Activated effector memory CD4-positive, alpha-beta T cell treated with anti-CD3 and anti-CD28 coated beads, Interleukin-2, amount 50 U/mL, for 16 hours (primary cell): ENCODE measurements at regions not wholly inside any gene's neighbourhood (a gene's known extent, or its start where the extent isn't known, plus 50 kb on each side); places are given as distances from the start of the nearest gene placed in this dataset.
"Not testable (repeated sequence)": the region's sequence is repeated elsewhere in the genome, so short reads cannot be mapped to it uniquely, and the experiment has no call there.

Source experiments
- DNase-seq: peaks from one replicate; pipeline ENCODE4 v3.0.0-alpha.2; 2020

- peak; percentile 52 for DNase-seq
Measured at GRCh38 chr2:87319705-87320104, 298.1 kb upstream of the PLGLB1 start.

GRCh38 chr2:87321201-87321600 lies 299.6 kb upstream of the PLGLB1 start:
- not testable (repeated sequence) for DNase-seq

GRCh38 chr2:87324335-87325041 lies 302.8 kb upstream of the PLGLB1 start:
- DNase-seq = not testable (repeated sequence)

GRCh38 chr2:87325042-87325910 lies 303.6 kb upstream of the PLGLB1 start:
- not testable (repeated sequence) for DNase-seq

GRCh38 chr2:87325911-87326294 lies 304.3 kb upstream of the PLGLB1 start:
- DNase-seq = not testable (repeated sequence)

- not testable (repeated sequence) for DNase-seq
Measured at GRCh38 chr2:87326754-87327153, 305.1 kb upstream of the PLGLB1 start.

- DNase-seq = not testable (repeated sequence)
Measured at GRCh38 chr2:87327648-87328371, 306.2 kb upstream of the PLGLB1 start.

- DNase-seq = not testable (repeated sequence)
Measured at GRCh38 chr2:87329529-87329928, 307.9 kb upstream of the PLGLB1 start.

- not testable (repeated sequence) for DNase-seq
Measured at GRCh38 chr2:87330486-87330885, 308.8 kb upstream of the PLGLB1 start.

GRCh38 chr2:87331940-87332583 lies 310.4 kb upstream of the PLGLB1 start:
- not testable (repeated sequence) for DNase-seq

GRCh38 chr2:87334888-87335287 lies 313.2 kb upstream of the PLGLB1 start:
- DNase-seq = not testable (repeated sequence)

- DNase-seq = not testable (repeated sequence)
Measured at GRCh38 chr2:87338998-87339397, 317.4 kb upstream of the PLGLB1 start.

- peak; percentile 86 for DNase-seq
Measured at GRCh38 chr2:87341601-87342014, 320.0 kb upstream of the PLGLB1 start.

GRCh38 chr2:87342175-87342574 lies 320.5 kb upstream of the PLGLB1 start:
- DNase-seq = not testable (repeated sequence)

GRCh38 chr2:87343347-87343746 lies 321.7 kb upstream of the PLGLB1 start:
- DNase-seq = not testable (repeated sequence)

GRCh38 chr2:87345283-87345682 lies 323.6 kb upstream of the PLGLB1 start:
- DNase-seq = not testable (repeated sequence)

- not testable (repeated sequence) for DNase-seq
Measured at GRCh38 chr2:87348556-87348955, 326.9 kb upstream of the PLGLB1 start.

GRCh38 chr2:87349006-87349405 lies 327.4 kb upstream of the PLGLB1 start:
- not testable (repeated sequence) for DNase-seq

GRCh38 chr2:87352178-87352934 lies 330.7 kb upstream of the PLGLB1 start:
- DNase-seq = not testable (repeated sequence)

- not testable (repeated sequence) for DNase-seq
Measured at GRCh38 chr2:87353408-87353807, 331.8 kb upstream of the PLGLB1 start.

- DNase-seq = not testable (repeated sequence)
Measured at GRCh38 chr2:87354102-87354501, 332.5 kb upstream of the PLGLB1 start.

- DNase-seq = not testable (repeated sequence)
Measured at GRCh38 chr2:87360250-87360649, 338.6 kb upstream of the PLGLB1 start.
